T-helper 1 cell (primary cell): ENCODE measurements at regions not wholly inside any gene's neighbourhood (a gene's known extent, or its start where the extent isn't known, plus 50 kb on each side); places are given as distances from the start of the nearest gene placed in this dataset.

Experiments used
- DNase-seq, 5 donors: peaks; one replicate each; pipeline ENCODE4 v3.0.0-alpha.2; 2012 to 2020

- no peak for DNase-seq
Measured at GRCh38 chr10:131694168-131694780, 206.5 kb upstream of the PPP2R2D start.

DNA sequence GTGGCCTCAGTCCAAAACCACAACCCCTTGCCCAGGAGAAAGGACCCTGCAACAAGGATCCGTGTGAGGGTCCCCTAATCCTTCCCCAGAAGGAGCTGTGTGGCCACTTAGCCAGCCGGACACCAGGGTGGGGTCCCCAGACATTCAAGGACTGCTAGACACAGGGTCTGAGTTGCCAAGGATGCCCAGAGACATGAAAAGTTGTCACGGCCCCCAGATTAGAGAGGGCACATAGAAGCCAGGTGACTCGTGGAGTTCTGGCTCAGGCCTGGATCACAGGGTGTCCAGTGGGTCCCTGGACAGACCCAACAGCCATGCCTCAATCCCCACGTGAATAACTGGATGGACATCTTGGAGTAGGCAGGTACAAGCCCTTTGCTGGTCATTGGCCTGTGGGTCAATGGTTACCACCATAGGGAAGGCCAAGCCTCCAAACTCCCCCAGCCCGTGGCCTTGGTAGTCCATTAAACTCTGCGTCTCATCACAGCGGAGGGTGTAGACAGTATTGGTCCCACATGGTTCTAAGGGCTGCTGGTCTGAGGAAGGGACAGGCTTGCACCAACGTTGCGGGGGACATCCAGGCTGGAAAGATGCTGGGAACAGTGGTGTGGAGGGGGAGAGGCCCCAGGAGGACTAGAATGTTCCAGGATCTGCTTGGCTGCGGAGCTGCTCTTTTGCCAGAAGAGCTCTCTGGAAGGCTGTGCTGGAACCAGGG is 205.9 kb upstream of the PPP2R2D start:
- DNase-seq: no peak

DNA sequence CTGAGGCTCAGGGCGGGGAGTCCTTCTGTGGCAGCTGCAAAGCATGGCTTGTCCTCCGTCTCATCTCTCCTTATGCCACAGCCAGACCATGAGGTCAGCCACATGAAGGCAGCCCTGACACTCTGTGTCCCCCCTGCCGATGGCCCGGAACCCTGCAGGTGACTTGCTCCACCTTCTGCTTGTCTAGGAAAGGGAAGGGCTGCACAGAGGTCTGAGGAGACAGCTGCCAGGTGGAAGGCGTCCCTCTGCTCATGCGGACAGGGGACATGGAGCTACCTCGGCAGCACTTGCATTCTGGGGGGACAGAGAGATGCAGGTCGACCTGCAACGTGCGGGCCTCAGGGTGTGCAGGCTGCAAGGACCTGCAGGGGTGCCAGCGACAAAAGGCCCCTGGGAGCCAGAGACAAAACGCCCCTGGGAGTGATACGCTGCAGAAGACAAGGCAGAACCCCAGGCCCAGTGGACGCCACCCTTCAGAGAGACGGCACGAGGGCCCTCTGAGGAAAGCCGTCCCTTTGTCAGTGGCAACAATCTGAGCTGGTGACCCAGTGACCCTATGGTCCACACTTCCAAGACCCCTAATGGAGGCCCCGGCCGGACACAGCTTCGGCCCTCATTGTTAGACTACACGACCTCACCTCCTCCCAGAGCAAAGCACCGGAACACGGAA is 205.2 kb upstream of the PPP2R2D start:
- no peak for DNase-seq

DNA sequence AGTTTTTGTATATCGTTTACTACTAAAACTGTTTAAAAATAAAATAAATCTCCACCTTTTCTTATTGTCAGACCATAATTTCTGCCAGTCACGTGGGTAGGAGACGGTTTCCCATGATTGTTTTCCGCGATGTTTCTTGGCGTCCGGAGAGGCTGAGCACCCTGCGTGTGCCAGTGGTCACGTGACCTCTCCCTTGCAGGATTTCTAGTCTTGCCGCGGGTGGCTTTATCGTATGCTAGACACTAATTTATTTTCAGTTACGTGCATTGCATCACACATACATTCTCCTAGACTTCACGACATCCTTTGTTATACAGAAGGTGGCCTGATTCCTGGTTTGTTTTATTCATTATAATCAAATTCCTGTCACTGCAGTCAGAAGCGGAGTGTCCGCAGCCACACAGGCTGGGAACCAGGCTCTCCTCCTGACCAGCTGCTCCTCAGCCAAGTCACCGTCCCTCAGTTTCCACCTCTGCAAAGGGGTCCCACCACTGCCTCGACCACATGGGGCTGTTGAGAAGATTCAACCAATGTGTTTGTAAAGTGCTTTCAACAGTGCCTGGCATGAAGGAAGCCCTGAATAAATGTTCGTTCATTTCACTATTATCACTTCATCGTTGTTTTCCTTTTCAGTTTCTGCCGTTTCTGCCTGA is 203.2 kb upstream of the PPP2R2D start:
- no peak for DNase-seq

GRCh38 chr10:131698232-131698631 is 202.6 kb upstream of the PPP2R2D start:
- DNase-seq: no peak

- no peak for DNase-seq
Measured at GRCh38 chr10:131698986-131699385, 201.8 kb upstream of the PPP2R2D start.

- no peak for DNase-seq
Measured at GRCh38 chr10:131700032-131700431, 200.8 kb upstream of the PPP2R2D start.

GRCh38 chr10:131700506-131700905 is 200.3 kb upstream of the PPP2R2D start:
- DNase-seq: no peak

DNA sequence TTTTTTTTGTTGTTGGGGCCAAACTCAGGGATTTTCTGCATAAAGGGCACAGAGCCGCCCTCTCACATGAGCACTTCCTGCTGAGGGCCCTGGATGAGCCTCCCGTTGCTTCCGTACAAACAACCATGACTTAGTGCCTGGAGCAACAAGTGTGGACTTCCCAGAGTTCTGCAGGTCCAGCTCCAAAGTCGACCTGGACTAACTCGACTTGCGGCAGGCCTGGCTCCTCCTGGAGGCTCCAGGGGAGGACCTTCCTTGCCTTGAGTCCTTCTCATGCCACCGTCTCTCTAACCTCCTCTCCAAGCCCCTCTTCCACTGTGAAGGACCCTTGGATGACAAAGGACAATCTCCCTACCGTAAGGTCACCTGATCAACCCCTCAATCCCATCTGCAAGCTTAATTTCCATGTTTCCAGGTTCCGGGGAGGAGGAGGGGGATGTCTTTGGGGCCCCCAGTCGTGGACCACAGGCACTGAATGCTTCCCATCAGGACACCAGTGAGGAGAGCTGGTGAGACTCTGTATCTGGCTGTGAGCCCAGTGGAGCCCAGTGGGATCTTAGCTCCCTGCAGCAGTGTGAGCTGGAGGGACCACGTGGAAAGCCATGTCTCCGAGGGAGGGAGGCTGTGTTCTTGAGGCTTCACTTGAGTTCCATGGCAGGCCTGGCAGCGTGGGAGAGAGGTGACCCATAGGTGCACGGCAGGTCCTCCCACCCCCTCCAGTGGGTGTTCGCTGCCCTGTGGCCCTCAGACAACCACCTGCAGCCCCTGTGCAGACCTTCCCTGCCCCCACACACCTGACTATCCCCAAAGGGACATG is 199.5 kb upstream of the PPP2R2D start:
- no peak for DNase-seq

DNA sequence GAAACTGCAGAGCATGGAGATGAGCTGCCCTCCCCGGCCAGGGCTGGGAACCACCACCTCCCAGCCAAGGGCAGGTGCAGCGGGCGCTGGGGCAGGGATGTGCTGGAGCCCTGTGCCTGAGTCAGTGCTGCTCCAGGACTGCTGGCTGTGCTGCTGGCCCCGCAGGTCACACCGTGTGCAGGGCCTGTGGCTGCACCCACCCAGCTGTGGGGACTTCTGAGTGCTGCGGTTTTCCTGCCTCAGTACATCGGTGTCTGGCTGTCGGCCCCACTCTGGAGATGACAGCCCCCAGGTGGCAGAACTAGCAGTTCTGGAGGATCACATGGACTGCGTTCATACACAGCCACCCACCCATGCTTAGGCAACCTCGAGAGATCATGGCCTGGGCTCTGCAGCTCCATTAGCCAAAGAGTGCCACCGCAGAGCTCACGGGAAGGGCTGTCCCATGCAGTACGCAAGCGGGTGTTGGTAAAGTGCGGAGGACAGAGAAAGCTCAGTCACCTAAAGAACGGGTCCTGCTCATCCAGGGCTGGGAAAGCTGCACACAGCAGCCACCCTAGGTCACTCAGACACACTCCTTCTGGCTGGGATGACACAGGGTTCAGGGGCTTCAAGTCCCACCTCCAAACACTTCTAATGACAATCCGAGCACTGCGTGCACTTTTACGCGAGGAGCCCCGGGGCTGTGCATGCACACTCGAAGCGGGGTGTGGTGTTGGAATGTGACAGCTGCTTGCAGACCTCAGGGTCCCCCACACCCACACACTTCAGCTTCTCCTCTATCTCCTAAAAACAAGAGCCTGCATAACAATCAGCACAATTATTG is 198.1 kb upstream of the PPP2R2D start:
- no peak for DNase-seq

GRCh38 chr10:131703541-131703940 is 197.3 kb upstream of the PPP2R2D start:
- no peak for DNase-seq

DNA sequence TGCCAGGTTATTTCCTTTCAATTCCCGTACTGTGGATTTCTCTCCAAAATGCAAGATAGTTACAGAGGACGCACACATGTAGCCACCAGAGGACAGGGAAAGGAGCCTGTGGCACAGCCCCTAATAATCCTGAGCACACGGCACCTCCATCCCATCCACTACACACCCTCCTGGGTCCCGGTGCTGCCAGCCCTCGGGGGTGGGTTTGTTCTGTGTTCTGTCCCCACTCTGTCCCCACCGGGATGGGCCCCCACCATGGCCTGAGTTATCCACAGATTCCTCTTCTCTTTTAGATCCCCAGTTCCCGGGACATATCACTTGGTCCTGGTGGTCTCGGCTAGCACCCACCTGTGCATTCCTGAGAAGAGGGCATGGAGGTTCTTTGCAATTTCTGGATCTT is 196.9 kb upstream of the PPP2R2D start:
- DNase-seq: no peak

DNA sequence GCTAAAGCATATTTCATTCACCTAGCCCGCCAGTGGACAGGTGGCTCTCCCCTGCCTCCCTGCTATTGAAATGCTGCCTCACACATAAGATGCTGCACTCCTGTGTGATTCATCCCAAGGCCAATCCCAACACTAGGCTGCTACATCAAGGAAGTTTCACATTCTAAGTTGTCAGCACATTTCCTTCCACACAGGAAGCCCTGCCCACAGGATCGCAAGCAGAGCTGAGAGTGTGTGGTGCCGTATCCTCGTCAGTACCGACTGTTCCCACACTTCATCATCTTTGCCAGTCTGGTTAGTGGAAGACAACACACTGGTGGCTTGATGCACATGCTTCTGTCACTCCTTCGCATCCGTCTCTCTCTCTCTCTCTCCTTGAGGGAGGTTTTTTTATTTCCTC is 194.3 kb upstream of the PPP2R2D start:
- no peak for DNase-seq

DNA sequence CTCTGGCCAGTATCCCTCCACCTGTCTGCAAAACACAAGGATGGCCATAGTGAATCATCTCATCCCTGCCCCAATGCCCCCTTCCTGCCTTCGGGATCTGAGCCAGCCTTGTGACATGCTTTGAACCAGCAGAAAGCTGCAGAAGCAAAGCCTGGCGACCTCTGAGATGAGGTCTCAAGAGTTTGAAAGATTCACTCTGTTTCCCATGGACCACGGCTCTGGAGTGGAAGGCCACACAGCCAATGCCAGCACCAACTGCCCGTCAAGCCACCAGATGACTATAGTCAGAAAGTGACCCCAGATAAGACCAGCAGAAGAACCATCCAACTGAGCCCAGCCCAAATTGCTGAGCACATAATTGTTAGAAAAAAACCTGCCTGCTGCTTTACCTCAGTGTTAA is 193.9 kb upstream of the PPP2R2D start:
- no peak for DNase-seq

DNA sequence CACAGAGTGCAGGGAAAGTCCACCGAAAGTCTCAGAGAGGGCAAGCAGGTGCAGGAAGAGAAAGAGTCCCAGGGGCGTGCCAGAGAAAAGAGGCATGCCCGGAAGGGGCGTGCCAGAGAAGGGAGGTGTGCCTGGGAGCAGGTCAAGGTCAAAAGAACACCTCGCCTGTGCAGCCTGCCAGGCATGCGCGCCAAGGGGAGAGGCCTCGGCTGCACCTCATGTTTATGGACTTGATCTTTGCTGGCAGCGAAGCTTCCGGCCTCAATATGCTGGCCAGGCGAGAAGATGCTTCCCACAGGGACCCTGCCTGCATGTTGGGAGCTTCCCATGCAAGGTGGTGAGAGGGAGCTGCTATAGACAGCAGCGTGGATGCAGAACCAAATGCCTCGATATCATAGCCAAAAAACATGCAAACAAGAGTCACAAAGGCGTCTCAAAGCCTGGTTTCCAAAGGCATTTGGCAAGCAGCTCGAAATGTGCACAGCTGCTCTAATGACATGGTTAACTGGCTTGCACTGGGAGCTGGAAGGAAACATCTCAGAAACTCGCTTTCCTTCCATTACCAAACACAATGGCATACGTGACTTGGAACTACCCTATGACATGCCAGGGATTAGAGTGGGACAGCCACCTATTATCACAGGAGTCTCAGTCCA is 192.5 kb upstream of the PPP2R2D start:
- no peak for DNase-seq

- DNase-seq: no peak
Measured at GRCh38 chr10:131710142-131710861, 190.5 kb upstream of the PPP2R2D start.

DNA sequence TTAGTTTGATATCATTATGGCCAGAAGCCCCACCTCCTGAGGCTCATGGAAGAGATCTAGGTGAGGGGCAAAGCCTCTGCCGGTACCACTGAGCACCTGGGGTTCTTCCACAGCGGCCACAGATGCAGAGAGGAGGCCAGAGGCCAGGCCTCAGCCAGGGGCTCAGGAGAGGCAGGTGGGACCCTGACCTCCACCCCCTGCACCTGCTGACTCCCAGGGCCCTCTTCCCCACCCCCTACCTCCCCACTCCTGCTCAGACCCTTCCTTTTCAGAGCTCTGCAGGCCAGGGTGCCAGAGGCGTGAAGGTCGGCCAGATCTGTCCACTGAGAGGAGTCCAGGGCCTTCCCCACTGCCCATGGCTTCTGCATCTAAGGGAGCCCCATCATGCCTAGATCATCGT is 178.7 kb upstream of the PPP2R2D start:
- DNase-seq: no peak

DNA sequence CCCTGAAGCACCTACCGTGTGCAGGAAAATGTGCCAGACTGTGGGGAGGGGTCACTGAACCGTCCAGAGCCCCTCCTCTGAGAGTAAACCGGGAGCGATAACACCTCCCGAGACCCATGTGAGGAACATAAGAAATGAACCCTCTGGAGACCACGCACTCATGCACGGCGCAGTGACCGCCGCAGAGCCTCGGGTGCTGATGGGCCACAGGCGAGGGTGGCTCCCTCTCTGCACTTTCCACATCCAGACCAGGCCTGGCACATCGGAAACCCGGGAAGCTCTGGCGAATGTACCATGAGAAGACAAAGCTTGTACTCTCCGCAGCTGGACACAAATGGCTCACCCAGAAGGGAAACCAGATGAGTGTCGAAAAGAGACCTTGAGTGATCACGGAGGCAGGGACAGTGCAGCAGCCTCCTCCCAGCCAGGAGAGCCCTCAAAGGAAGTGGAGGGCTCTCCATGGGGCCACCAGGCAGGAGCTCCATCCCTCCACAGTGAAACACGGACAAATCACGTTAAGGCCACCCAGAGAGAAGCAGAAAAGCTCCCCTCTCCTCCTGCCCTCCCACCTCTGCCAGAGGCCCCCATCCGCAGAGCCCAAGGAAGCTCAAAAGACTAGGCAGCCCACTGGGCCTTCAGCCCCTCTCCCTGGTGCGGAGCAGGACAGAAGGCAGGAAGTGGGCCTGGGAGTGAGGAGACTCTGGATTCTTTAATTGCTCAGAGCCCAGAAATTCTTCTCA is 178.1 kb upstream of the PPP2R2D start:
- no peak for DNase-seq

DNA sequence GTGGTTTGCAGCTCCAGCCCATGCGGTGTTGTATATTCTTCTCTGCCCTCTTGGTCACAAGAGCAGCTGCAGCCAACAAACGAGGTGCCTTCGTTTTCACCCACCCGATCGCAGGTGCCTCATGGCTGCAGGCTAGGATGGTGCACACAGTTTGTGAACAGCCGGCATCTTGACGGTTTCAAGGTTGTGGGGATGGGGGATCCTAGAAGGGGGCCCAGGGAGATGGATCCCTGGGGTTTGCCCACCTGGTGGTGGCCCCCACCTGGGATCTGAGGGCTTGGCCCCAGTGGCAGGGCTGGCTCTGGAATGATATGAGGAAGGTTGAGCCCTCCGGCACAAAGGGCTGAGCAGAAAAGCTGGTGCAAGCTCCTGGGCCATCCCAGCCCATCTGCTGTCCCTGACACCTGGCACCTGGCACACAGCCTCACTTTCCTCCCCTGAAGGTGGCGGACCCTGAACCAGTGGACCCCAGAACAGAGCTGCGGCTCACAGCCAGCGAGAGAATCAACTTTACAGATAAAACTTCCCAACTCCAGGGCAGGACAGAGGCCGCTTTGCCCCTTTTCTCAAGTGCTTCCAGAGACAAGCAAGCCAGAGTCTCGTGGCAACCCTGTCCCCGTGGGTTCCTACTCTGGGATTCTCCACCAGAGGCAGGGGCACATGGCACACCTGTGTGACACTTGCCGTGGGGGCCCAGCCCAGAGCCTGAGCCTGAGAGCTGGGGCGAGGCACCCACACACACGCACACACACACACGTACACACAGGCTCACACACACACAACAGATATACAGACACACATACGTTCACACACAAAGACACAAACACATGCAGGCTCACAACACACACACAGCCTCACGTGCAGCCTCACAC is 177.3 kb upstream of the PPP2R2D start:
- DNase-seq: no peak
